ENCODE measurements at regions not wholly inside any gene's neighbourhood (a gene's known extent, or its start where the extent isn't known, plus 50 kb on each side); places are given as distances from the start of the nearest gene placed in this dataset.

- TF ChIP-seq, protein P1, sequence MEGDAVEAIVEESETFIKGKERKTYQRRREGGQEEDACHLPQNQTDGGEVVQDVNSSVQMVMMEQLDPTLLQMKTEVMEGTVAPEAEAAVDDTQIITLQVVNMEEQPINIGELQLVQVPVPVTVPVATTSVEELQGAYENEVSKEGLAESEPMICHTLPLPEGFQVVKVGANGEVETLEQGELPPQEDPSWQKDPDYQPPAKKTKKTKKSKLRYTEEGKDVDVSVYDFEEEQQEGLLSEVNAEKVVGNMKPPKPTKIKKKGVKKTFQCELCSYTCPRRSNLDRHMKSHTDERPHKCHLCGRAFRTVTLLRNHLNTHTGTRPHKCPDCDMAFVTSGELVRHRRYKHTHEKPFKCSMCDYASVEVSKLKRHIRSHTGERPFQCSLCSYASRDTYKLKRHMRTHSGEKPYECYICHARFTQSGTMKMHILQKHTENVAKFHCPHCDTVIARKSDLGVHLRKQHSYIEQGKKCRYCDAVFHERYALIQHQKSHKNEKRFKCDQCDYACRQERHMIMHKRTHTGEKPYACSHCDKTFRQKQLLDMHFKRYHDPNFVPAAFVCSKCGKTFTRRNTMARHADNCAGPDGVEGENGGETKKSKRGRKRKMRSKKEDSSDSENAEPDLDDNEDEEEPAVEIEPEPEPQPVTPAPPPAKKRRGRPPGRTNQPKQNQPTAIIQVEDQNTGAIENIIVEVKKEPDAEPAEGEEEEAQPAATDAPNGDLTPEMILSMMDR (IDR thresholded peaks at IDR 0.05; ENCODE audit: borderline replicate concordance, extremely low read depth, low read length, poor library complexity, severe bottlenecking): no peak
- TF ChIP-seq EZH2 (IDR thresholded peaks at IDR 0.05; ENCODE audit: borderline replicate concordance, low read depth, low read length, severe bottlenecking): no peak
Observed at GRCh38 chrX:41001327-41001726, 83.9 kb upstream of the USP9X start.
